ENCODE measurements at regions not wholly inside any gene's neighbourhood (a gene's known extent, or its start where the extent isn't known, plus 50 kb on each side); places are given as distances from the start of the nearest gene placed in this dataset.

- H3K79me2 ChIP-seq (ENCODE audit: low read length) = no peaks in the 10 kb centered on the region
- H3K4me1 ChIP-seq (ENCODE audit: low read length) = no peaks in the 10 kb centered on the region
- TF ChIP-seq EZH2phosphoT487 (IDR thresholded peaks at IDR 0.05; ENCODE audit: low read length) (no peak), EZH2 (optimal IDR thresholded peaks at IDR 0.05; ENCODE audit: low read depth, low read length) (no peak), CTCF (IDR thresholded peaks at IDR 0.05; ENCODE audit: low read length) (no peak)
- H3K4me3 ChIP-seq (ENCODE audit: low read length) = no peak overlapping the region
- H3F3A ChIP-seq (ENCODE audit: insufficient read depth, low read length) = no peaks in the 10 kb centered on the region
- no peaks in the 10 kb centered on the region for H3K36me3 ChIP-seq (replicated peaks; ENCODE audit: insufficient read depth, low read length)
- no peak for DNase-seq
- H4K20me1 ChIP-seq (ENCODE audit: insufficient read depth, low read length) = no peaks in the 10 kb centered on the region
- no peak overlapping the region for H3K4me2 ChIP-seq (ENCODE audit: low read depth, low read length)
- H3K27me3 ChIP-seq (replicated peaks; ENCODE audit: insufficient read depth, low read length) = no peaks in the 10 kb centered on the region
- no peaks in the 10 kb centered on the region for H3K9me2 ChIP-seq (replicated peaks; ENCODE audit: insufficient read depth, low read length)
- no peak overlapping the region for H3K9ac ChIP-seq (ENCODE audit: low read length)
- H2AFZ ChIP-seq (ENCODE audit: low read length) = no peak overlapping the region
- no peak overlapping the region for H3K27ac ChIP-seq (ENCODE audit: low read length)
- no peaks in the 10 kb centered on the region for H3K9me3 ChIP-seq (replicated peaks; ENCODE audit: insufficient read depth, low read length)
These were observed 179.4 kb upstream of the AFDN start for GRCh38 chr6:167647306-167647705.

- Histone ChIP-seq H4K20me1 (ENCODE audit: insufficient read depth, low read length) (no peaks in the 10 kb centered on the region), H3K9ac (ENCODE audit: low read length) (no peak overlapping the region), H3K4me3 (ENCODE audit: low read length) (no peak overlapping the region), H3K36me3 (replicated peaks; ENCODE audit: insufficient read depth, low read length) (no peaks in the 10 kb centered on the region), H2AFZ (ENCODE audit: low read length) (no peak overlapping the region), H3K4me2 (ENCODE audit: low read depth, low read length) (no peak overlapping the region), H3K79me2 (ENCODE audit: low read length) (no peaks in the 10 kb centered on the region), H3K9me3 (replicated peaks; ENCODE audit: insufficient read depth, low read length) (no peaks in the 10 kb centered on the region), H3K4me1 (ENCODE audit: low read length) (no peaks in the 10 kb centered on the region), H3F3A (ENCODE audit: insufficient read depth, low read length) (no peaks in the 10 kb centered on the region), H3K27ac (ENCODE audit: low read length) (no peak overlapping the region), H3K9me2 (replicated peaks; ENCODE audit: insufficient read depth, low read length) (no peaks in the 10 kb centered on the region), H3K27me3 (replicated peaks; ENCODE audit: insufficient read depth, low read length) (no peaks in the 10 kb centered on the region)
- TF ChIP-seq CTCF (IDR thresholded peaks at IDR 0.05; ENCODE audit: low read length) (no peak), EZH2phosphoT487 (IDR thresholded peaks at IDR 0.05; ENCODE audit: low read length) (no peak), EZH2 (optimal IDR thresholded peaks at IDR 0.05; ENCODE audit: low read depth, low read length) (no peak)
- DNase-seq = no peak
These were observed 178.8 kb upstream of the AFDN start for GRCh38 chr6:167647737-167648470.

- H3K79me2 ChIP-seq (ENCODE audit: low read length) = no peaks in the 10 kb centered on the region
- no peaks in the 10 kb centered on the region for H3K9me3 ChIP-seq (replicated peaks; ENCODE audit: insufficient read depth, low read length)
- no peak overlapping the region for H3K4me3 ChIP-seq (ENCODE audit: low read length)
- H3K4me2 ChIP-seq (ENCODE audit: low read depth, low read length) = no peak overlapping the region
- no peak for TF ChIP-seq EZH2phosphoT487 (IDR thresholded peaks at IDR 0.05; ENCODE audit: low read length)
- no peak for TF ChIP-seq EZH2 (optimal IDR thresholded peaks at IDR 0.05; ENCODE audit: low read depth, low read length)
- no peak for TF ChIP-seq CTCF (IDR thresholded peaks at IDR 0.05; ENCODE audit: low read length)
- DNase-seq = no peak
- no peak overlapping the region for H2AFZ ChIP-seq (ENCODE audit: low read length)
- no peaks in the 10 kb centered on the region for H3K9me2 ChIP-seq (replicated peaks; ENCODE audit: insufficient read depth, low read length)
- H3K9ac ChIP-seq (ENCODE audit: low read length) = no peak overlapping the region
- H3F3A ChIP-seq (ENCODE audit: insufficient read depth, low read length) = no peaks in the 10 kb centered on the region
- H3K27ac ChIP-seq (ENCODE audit: low read length) = no peak overlapping the region
- H3K4me1 ChIP-seq (ENCODE audit: low read length) = no peaks in the 10 kb centered on the region
- H4K20me1 ChIP-seq (ENCODE audit: insufficient read depth, low read length) = no peaks in the 10 kb centered on the region
- H3K27me3 ChIP-seq (replicated peaks; ENCODE audit: insufficient read depth, low read length) = no peaks in the 10 kb centered on the region
- H3K36me3 ChIP-seq (replicated peaks; ENCODE audit: insufficient read depth, low read length) = no peaks in the 10 kb centered on the region
These were observed 178.0 kb upstream of the AFDN start for GRCh38 chr6:167648501-167649278.

Measured in MM.1S (cell line).